Globus pallidus (tissue), 1 donor: ENCODE measurements at regions not wholly inside any gene's neighbourhood (a gene's known extent, or its start where the extent isn't known, plus 50 kb on each side); places are given as distances from the start of the nearest gene placed in this dataset.

ENCODE experiments used
- DNase-seq: peaks from one replicate; pipeline ENCODE4 v3.0.0-alpha.2; 2015; ENCODE audit warnings: low spot score

DNA sequence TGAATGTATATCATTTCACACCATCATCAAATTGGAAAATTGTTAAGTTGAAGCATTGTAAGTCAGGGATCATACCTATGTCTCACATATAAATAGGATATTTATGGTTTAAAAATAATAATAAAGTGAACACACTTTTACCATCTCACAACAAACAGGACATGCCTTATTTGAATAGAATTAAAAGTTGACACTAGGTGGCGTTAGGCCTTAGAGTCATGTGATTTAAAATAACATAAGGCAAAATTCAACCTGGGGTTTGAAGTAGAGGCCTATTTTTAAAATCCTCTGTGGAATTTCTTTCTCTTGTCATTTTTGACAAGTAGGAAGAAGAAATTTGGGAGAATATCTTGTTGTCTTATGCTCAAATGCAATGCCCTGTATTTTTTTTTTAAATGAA, 184.7 kb upstream of the PCDH15 start:
- DNase-seq = no peak

DNA sequence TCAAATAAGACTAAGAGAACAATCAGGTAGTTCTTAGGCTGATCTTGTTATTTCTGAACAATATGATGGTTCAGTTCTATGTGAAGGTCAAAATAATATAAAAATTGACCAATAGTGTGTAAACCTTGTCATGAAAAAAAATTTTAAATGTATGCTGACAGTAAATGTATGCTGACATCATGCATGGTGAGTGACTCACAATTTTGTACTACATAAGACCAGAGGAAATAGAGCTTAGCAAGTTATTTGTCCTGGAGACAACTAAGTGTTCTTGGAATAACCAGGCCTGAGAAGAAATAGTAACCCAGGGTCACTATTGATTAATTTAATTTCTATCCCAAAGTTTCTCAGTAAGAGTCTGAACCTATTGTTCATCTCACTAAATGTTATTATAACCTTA, 182.2 kb upstream of the PCDH15 start:
- no peak for DNase-seq

DNA sequence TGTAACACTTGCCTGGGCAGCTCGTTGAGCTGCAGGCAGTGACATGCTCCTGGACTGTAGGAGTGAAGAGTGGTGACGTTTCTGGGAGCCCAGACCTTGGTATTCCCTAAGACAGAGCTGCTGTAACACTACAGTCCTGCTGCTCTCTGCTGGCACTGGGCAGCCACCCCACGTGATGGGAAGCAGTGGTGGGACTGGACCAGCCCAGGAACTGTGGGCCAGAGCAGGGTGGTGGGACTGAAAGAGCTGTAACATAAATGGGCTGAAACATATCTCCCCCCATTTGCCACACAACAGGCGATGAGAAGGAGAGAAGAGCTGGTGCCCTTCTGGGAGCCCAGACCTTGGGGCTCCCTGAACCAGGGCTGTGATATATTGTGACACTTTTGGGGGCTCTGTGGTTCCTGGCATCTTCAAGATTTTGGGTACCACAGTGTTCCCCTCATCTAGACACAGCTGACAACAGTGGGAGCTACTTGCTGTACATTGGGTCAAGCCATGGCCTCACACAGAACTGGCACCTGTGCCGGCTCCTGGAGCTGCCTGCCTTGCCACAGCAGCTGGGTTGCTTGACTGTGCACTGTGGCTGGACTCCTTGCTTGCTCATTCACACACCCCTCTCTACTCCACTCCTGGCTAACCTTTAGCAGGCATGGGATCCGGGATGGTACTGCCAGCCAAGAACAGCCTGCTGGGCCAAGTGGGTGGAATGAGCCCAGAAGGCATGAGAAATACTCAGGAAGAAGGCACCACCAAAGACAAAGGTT, 161.3 kb upstream of the PCDH15 start:
- DNase-seq = no peak

DNA sequence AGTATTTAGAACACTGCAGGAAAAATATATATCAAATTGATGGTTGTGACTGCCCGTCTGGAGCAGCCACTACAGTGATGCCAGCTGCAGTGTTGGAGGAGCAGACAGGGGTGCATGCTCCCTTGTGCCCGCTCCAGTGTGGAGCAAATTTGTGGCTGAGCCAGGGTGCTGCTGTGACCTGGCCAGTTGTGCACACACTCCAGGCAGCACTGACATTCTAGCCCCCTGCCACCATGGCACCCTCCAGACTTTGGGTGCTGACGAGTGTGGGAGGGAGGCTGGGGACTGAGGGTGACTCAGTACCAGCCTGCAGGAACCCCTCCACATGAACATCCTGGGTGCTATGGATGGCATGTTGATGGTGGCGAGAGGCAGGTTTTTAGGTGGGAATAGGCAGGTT, 160.0 kb upstream of the PCDH15 start:
- no peak for DNase-seq

DNA sequence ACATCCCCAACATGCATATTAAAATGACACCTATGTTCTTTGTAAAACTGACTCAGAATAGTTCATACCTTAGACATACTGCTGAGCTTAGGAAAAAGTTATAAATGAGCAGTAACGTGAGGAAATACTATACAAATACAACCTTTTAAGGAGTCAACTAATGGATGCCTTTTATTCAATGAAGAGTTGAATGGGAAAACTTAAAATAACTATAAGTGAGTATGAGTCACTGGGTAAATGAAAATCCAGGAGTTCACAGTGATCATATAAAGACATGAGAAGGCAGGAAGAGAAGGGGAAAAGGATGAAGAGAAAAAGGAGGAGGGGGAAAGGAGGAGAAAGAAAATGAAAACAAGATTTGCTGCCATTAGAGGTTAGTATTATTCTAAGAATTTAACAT, 157.8 kb upstream of the PCDH15 start:
- DNase-seq = no peak

DNA sequence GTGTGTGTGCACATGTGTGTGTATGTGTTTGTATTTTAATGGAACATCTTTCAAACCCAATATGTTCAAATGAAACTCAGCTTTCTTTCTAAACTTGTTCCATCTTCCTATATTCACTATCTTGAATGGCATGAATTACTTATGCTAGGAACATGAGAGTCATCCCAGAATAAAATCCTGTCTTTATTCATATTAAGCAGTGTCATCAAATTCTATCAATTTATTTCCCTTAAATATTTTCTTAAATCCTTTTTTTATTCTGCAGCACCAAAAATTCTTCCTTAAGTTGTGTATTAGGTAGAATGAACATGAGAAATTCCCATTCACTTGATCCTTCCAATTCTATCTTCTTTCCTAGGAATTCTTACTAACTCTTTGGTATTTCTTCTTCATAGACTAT, 146.6 kb upstream of the PCDH15 start:
- DNase-seq = no peak

DNA sequence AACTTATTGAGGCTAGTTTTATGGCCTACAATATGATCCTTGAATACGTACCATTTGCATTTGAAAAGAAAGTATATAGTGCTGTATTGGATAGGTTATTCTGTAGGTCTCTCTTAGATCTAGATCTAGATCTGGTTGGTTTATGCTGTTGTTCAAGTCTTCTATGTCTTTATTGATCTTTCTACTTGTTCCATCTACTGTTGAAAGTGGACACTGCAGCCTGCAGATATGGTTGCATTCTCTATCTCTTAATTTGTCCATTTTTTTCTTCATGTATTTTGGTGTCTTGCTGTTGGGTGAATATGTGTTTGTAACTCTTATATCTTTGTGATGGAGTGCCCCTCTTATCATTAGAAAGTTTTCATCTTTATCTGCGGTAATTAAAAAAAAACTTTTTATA, 139.4 kb upstream of the PCDH15 start:
- DNase-seq = no peak

DNA sequence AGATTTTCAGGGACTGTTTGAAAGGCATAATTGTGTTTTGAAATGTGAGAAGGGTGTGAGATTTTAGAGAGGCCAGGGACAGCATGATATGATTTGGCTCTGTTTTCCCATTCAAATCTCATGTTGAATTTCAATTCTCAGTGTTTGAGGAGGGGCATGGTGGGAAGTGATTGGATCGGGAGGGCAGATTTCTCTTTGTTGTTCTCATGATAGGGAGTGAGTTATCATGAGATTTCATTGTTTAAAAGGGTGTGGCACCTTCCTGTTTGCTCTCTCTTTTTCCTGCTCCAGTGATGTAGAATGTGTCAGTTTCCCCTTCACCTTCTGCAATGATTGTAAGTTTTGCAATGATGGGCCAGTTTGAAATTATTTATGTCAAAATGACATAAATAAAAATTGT, 113.0 kb upstream of the PCDH15 start:
- no peak for DNase-seq

DNA sequence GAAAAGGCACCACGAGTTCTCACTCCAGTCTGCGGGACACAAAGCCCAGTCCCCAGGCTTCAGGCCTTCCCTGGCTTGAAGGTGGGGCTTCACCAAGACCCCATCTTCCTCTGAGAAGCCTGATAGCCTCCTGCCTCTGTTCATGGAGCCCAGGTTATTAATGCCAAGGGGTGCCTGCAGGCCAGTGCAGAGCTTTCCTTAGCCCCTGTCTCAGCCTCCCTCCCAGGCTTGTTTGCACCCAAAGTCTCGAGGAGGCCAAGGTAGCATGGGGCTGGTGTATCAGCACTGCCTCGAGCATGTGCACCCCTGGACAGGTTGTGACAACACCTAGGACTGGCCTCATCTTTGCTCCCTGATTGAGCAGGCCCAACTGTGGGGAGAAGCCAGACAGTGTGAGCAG, 108.1 kb upstream of the PCDH15 start:
- DNase-seq = no peak

DNA sequence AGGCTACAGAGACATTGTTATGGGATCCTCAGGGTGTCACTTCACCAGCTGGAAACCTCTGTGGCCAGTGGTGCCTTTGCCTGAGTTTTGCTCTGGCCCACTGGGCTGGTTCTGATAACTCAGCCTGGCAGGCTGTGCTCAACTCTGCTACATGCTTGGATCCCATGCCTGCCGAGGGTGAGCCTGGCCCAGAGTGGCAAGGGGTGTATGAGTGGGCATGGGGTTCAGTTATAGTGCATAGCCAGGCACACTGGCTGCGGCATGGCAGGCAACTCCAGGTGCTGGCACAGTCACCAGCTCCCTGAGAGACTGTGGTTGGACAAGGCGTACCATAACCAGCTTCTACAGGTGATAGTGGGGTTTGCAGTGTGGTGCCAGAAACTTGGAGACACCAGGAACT, 107.0 kb upstream of the PCDH15 start:
- no peak for DNase-seq

DNA sequence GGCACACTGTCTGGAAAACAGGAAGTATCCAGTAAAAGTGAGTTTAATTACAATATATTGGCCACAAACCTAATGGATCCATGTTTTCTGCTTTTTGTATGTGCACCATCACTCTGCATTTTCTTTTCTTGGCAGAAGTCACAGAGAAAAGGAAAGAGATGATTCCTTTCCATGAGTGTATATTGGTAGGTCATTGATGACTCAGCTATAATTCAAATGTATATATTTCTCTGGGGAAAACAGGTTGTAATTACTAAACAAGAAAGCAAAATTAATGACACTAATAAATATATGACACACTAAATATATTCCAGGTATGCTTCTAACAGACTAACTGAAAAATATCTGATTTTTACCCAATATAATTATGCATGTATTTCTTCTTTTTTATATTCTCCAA, 105.9 kb upstream of the PCDH15 start:
- DNase-seq = no peak

DNA sequence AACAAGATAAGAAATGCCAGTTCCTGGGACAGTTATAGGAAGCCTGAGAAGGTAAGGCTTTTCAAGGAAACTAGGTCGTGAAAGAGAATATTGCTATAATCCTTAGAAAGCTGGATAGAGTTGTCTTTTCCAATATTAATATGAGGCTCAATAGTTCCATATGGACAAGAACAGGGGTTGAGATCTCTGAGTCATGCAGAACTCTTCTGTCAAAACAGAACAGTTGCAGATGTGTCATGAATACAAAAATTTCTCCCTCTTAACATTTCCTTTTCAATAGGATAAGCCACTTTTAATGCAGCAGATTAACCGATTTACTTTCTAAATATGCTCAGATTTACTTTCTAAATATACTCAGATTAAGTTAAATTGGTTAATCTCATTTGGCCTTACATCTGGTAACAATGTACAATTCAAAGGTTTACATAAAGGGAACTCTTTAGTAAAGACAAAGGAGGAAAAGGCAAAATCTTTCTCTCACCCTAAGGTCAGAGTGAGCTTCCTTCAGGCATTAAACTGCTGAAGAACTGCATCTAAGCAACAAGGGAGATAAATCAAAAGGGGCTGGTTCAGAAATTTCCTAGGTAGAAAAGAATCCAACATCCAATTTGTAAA, 104.7 kb upstream of the PCDH15 start:
- no peak for DNase-seq

DNA sequence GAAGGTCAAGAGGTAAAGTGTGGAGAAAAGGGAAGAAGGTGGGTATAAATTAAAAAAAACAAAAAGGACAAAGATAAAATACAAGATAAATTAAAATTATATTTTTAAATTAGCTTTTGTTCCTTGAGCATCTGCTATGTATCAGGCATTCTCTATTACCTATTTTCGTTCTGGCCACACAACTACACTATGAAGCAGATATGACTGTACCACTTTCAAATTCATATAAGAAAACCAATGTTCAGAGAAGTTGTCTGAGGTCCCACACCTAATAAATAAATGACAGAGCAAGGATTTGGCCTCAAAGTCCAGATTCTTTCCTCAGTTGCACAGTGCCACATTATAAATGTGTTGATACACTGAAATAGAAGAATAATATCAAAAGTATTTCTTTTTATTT, 103.8 kb upstream of the PCDH15 start:
- no peak for DNase-seq

DNA sequence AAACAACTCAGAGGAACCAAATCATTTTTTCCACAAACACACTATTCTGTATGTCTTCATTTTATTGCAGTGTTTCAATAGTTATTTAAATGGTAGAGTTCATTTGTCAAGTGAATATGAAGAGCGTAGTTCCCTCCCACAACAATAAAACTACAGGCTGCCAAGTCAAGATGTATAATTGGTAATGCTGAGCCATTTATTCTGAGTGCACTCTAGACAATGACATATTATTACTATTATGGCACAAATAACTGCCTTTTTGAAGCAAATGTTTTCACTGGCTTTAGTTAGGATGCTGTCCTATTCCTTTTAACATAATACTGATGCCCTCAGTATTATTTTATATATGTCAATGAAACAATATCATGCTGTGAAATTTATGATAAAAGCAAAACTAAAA, 102.7 kb upstream of the PCDH15 start:
- no peak for DNase-seq

DNA sequence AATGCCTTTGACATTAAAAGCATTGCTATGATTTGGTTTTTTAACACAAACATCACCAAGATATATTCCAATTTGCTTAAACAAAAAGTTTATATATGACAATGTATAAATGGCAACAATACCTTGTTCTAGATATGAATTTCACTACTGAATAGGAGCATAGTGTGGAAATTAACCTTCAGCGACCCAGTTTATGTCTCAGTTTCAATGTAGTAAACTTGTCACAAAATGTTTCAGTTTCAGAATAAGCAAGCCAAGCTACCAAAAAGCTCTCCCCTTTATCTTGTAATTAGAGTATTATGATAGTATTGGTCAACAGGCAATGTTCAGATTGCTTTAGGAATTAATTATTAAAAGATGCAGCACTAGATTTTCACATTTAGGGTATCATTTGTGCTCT, 99.6 kb upstream of the PCDH15 start:
- DNase-seq = no peak

DNA sequence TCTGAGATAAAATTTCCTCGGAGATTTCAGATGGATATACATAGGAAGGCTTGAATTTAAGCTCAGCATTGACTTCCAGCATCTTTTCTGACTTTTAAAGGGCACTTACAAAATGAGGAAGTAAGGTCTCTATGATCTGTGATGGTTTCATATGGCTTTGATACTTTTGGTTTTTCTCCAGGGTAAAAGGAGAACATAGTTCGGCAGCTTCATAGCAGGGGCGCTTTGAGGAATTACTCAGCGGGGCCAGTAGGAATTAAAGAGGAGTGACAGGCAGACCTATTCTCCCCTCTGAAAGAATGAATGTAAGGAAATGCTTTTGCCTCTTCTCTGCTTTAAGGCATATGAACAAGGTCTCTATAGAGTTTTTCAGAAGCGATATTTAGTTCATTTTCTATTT, 80.0 kb upstream of the PCDH15 start:
- no peak for DNase-seq

DNA sequence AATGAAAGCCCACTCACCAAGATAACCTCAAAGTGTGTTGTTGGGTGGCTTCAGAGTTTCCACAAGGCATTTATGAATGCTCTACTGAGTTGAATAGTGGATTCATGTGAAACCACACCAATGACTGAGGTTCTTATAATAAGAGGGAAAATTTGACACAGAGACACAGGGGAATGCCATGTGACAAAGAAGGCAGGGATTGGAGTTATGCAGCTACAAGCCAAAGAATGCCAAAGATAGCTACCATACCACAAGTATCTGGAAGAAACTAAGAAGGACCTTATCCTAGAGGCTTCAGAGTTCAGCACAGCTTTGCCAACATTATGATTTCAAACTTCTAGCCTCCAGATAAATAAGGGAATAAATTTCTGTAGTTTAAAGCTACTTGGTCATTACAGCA, 68.0 kb upstream of the PCDH15 start:
- no peak for DNase-seq

DNA sequence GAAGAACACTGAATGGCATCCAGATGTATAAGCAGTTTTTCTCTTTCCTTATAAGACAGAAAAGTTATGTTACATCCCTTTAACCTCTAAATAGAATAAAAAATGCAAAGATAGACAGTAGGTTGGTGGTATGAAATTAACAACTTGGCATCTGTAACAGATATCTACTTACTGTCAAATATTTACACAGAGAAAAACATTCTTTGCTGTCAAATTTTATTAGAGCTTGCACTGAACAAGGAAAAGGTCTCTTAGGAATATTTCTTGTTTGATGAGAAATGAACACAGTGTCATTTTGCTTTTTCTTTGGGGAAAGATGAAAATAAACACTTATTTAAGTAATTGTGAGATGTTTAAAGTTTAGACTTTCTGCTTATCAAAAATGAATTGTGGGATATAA, 65.6 kb upstream of the PCDH15 start:
- DNase-seq = no peak

DNA sequence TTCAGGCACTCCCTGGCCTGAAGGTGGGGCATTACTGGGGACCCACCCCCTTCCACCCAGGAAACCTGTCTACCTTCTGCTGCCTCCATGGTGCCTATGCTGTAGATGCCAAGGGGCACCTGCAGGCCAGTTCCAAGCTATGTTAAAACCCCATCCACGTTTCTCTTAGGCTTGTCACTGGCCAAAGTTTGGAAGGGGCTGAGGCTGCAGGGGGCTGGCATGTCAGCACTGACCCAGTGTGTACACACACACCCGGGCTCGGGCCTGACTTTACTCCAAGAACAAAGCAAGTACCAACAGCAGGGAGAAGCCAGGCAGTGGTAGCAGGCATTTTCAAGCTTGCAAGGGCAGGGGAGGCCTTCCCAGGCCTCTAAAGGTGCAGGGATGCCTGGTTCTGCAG, 53.8 kb upstream of the PCDH15 start:
- no peak for DNase-seq

DNA sequence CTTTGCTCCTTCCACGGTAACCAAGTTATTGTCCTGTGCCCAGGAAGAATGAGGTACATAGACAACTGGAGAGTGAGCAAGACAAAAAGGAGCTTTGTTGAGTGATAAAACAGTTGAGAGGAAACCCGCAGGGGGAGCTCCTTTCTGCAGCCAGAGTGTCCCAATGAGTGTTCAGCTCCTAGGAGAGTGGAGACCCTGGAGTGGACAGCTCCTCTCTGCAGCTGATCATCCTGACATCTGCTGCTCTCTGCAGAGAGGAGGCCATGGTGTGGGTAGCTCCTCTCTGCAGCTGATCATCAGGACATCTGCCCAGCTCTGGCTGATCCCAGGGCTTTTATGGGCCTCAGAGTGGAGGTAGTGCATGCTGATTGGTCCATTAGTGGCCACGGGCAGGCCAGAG, 53.4 kb upstream of the PCDH15 start:
- no peak for DNase-seq

DNA sequence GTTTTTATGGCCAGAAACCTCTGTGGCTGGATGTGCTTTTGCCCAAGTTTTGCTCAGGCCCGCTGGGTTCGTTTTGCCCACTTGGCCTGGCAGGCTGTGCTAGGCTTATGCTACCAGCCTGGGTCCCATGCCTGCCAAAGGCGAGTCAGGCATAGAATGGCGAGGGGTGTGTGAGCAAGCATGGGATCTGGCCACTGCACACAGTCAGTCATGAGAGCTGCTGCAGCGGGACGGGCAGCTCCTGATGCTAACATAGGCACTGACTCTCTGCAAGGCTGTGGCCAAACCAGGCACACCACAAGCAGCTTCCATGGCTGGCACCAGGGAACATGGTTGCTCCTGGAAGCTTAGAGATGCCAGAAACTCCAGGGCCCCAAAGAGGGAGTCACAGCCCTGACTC, 52.9 kb upstream of the PCDH15 start:
- no peak for DNase-seq
